COR-L47 (cell line): ENCODE measurements at regions not wholly inside any gene's neighbourhood (a gene's known extent, or its start where the extent isn't known, plus 50 kb on each side); places are given as distances from the start of the nearest gene placed in this dataset.
A peak's percentile ranks its signal among the peaks of the same experiment; 100 is the strongest.
"Not testable (repeated sequence)": the region's sequence is repeated elsewhere in the genome, so short reads cannot be mapped to it uniquely, and the experiment has no call there.

ENCODE experiments used
- DNase-seq: peaks from one replicate; lab custom pipeline; 2025; lab: John Stamatoyannopoulos, UW

GRCh38 chr12:58009405-58010195, 68.2 kb downstream of the ATP23 start:
- no peak for DNase-seq

- no peak for DNase-seq
These were observed 70.3 kb downstream of the ATP23 start for GRCh38 chr12:58011676-58012075.

- DNase-seq = not testable (repeated sequence)
These were observed 81.1 kb downstream of the ATP23 start for GRCh38 chr12:58022379-58023020.

DNA sequence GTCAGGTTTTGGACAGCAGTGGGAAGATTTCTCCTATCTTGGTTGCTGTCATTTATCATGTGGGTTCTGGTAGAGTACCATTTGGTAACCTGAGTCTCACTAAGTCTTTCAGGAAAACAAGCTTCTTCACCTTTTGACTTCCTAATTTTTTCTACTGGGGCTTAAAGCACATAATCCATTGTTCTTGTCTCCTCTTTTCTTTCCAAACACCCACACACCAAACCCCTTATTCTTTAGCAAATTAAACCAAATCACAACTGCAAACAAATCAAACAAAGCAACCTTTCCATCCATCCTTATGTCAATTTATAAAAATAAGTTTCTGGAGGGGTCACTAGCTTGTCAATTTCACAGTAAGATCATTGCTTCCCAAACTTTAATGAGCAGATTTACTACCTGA, 84.1 kb downstream of the ATP23 start:
- DNase-seq = no peak

- no peak for DNase-seq
These were observed 85.1 kb downstream of the ATP23 start for GRCh38 chr12:58026426-58026825.

DNA sequence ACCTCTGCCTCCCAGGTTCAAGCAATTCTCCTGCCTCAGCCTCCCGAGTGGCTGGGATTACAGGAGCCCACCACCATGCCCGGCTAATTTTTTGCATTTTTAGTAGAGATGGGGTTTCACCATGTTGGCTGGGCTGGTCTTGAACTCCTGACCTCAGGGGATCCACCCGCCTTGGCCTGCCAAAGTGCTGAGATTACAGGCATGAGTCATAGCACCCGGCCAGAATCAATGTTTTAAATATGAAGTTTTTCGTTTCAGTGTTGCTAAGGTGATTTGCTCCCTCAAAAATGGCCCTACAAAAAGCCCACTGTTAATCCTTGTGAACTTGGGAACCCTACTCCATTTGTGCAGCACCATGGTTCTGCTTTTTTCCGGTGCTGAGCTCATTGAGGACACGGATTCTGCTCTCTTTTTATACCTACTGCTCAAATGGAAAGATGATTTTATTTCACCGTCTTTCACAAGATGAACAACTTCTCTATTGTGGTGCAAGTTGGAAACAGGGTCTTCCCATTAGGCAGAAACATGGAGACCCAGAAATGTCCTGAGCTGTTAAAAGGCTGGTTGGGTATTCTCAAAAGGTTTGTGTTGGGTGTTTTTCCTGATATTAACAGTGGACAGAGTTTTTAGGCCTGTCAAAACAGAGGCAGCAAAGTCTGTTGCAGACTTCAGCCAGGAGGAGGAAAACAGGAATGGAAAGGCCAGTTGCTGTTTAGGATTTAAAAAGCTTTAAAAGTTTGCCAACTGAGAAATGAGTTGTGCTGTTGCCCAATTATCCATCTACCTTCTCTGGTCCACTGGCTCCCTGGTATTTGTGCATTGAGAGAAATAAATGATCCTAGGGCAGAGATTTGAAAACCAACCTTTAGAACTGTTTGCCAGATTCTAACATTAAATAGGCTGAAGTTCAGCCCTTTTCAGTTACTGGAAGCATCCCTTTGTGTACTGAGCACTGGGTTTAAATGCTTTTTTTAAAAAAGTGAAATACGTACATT, 85.8 kb downstream of the ATP23 start:
- no peak for DNase-seq

GRCh38 chr12:58028294-58028693, 86.9 kb downstream of the ATP23 start:
- DNase-seq = no peak

DNA sequence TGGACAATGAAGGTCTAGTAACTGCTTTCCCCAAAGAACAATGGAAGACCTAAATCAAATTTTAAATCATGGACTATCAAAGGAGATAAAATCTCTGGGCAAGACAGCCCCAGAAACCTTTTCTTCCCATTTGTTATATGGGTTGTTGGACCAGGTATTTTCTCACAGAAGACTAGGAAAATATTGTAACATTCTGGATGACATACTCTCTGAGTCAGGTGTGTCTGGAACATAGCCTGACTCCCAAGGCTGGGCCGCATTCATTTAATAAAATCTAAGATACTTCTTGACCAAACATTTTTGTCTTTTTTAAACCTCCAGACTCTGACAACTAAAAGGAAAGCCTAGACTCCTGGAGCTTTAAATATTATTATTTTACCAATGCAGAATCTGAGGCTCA, 87.9 kb downstream of the ATP23 start:
- DNase-seq = no peak

DNA sequence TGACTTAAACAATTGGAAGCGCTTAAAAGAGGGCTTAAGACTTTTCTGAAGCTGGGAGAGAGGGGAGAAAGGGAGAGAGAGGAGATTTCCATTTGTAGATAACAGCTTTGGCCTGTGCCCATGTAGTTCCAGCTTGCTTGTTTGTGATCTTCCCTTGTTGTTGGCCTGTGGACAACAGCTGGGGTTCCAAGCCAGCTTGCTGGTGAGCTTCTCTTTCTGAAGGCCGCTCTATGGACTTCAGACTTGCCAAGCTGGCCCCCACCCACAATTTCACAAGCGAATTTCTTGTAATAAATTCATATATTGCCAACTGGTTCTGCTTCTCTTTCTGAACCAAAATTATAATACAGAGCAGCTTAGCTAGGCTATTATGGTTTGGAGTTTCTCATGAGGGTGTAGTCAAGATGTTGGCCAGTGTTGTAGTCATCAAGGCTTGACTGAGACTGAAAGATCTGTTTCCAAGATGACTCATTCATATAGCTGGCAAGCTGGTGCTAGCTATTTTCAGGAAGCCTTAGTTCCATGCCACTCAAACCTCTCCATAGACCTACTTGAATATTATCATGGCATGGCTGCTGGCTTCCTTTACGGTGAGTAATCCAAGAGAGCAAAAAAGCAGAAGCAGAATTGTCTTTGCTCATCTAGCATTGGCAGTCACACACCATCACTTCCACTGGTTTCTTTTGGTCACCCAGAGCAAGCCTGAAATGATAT, 89.4 kb downstream of the ATP23 start:
- DNase-seq = no peak

DNA sequence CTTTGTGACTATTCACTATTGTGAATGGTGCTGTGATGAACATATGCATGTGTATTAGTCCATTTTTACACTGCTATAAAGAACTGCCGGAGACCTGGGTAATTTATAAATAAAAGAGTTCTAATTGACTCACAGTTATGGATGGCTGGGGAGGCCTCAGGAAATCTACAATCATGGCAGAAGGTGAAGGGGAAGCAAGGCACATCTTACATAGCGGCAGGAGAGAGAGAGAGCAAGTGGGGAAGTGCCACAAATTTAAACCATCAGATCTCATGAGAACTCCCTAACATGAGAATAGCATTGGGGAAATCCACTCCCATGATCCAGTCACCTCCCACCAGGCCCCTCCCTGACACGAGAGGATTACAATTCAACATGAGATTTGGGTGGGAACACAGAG, 90.8 kb downstream of the ATP23 start:
- DNase-seq = no peak

DNA sequence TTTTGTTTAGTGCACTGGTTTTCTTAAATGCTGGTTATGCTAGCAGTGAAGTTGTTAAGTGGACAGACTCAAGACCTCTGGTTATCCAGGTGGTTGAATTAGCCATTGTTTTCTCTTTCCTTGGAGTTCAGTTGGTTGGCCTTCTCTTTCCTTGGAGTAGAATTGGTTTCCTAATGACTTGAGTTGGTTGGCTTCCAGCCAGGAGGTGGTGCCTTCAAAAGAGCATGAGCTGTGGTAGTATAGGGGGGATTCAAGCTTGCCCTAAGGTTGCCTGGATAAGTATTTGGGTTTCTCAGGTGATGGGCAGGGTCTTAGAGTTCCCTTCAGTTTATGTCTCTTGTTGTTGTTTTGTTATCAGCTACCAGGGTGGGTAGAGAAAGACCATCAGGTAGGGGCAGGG, 92.5 kb downstream of the ATP23 start:
- DNase-seq = no peak

GRCh38 chr12:58034311-58034710, 92.9 kb downstream of the ATP23 start:
- no peak for DNase-seq

GRCh38 chr12:58034712-58035111, 93.3 kb downstream of the ATP23 start:
- no peak for DNase-seq

DNA sequence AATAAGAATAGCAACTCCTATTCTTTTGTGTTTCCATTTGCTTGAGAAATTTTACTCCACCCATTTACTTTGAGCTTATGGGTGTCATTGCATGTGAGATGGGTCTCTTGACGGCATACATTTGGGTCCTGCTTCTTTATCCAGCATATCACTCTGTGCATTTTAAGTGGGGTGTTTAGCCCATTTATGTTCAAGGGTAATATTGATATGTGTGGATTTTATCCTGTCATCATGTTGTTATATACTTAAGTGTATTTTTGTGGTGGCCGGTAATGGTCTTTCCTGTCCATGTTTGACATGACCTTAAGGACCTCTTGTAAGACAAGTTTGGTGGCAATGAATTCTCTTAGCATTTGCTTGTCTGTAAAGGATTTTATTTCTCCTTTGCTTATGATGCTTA, 100.1 kb downstream of the ATP23 start:
- DNase-seq = no peak

DNA sequence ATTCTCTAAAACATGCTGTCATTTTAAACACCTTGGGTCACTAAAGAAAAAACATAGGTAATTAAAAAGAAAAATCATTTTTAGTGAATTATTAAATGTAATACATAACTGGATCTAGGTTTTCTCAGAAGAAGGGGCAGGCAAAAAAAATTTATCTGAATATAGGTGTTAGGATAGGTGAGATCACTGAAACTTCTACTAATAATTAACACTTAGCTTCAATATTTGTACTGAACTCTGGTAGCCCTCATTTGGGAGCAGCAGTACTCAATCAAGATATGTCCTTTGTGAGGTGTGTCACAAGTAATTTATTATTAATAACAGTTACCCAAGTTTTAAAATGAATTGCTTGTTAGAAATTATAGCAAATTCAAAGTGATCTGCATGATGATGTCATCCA, 103.6 kb downstream of the ATP23 start:
- no peak for DNase-seq

DNA sequence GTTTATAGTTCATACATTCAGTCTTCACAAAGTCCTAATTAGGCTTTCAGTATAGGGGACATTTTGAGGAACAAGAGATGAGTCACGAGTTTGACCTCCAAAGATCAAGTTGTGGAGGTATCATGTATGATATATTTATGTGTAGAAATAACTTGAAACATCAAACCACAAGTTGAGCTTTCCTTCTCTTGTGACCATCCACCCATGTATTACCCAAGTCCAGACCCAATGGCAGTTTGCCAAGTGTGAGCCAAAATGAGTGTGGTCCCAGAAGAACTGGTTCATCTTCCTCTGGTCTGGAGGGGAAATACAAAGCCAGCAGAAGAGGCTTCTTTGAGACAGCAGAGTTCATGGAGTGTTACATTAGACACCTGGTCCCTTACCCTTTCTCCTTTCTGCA, 104.9 kb downstream of the ATP23 start:
- no peak for DNase-seq

DNA sequence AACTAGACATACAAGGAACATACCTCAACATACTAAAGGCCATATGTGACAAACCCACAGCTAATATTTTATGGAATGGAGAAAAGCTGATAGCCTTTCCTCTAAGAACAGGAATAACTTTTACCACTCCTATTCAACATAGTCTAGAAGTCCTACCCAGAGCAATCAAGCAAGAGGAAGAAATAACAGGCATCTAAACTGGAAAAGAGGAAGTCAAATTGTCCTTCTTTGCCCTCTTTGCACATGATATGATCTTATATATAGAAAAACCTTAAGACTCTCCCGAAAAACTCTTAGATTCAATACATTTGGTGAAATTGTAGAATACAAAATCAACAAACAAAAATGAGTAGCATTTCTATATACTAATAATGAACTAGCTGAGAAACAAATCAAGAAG, 110.0 kb downstream of the ATP23 start:
- no peak for DNase-seq

- no peak for DNase-seq
These were observed 123.3 kb downstream of the ATP23 start for GRCh38 chr12:58064666-58065065.

GRCh38 chr12:58066296-58066695, 124.9 kb downstream of the ATP23 start:
- DNase-seq = peak; percentile 29

- DNase-seq = no peak
These were observed 126.4 kb downstream of the ATP23 start for GRCh38 chr12:58067610-58068387.

DNA sequence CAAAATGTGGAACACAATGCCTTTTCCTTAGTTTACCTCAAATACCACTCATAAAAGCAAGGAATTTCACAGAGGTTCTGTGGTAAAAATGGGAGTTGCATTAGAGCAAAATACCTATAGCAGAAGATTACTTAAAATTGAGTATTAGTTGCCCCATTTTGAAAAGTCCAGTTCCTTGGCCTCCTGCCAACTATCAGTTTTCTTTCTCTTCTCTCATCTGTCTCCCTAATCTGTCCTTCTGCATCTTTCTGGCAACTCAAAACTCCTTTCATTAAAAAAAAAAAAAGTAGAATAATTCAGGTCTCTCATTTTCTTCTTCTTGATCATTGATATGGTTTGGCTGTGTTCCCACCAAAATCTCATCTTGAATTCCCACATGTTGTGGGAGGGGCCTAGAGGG, 127.3 kb downstream of the ATP23 start:
- DNase-seq = no peak
